IMR-90 (cell line): ENCODE measurements at regions not wholly inside any gene's neighbourhood (a gene's known extent, or its start where the extent isn't known, plus 50 kb on each side); places are given as distances from the start of the nearest gene placed in this dataset.

ENCODE experiments used
- ATAC-seq: fragments of 200-7000 bp; cut with Tn5 transposase; 2 replicates; pipeline ENCODE4 v1.9.1; 2020; ENCODE audit warnings: low read depth, mild to moderate bottlenecking, moderate library complexity
- BruUV-seq: library from RNA; stranded (reverse); fragments of 400-500 nt; replicated peaks from 2 replicates; lab custom pipeline; 2021; lab: Mats Ljungman, UMichigan
- CTCF ChIA-PET: fragments of 300-600 bp; formaldehyde crosslinking; extraction: SDS; loops from one replicate; lab custom pipeline; 2021; ENCODE audit warnings: antibody characterized with exemption; lab: Yijun Ruan, JAX
- POLR2A ChIA-PET: fragments of 300-600 bp; sonication (Branson Sonifier 250); formaldehyde crosslinking; loops from one replicate; lab custom pipeline; 2022; ENCODE audit warnings: antibody characterized with exemption; ENCODE audit not compliant: unreplicated experiment; lab: Charles Lee
- DNase-seq: peaks from one replicate; pipeline ENCODE4 v3.0.0; 2013
- H2AFZ ChIP-seq: replicated peaks from 2 replicates; pipeline ENCODE3; 2013; ENCODE audit warnings: low read length, mild to moderate bottlenecking; ENCODE audit not compliant: poor library complexity
- H2AK5ac ChIP-seq: 2 replicates; pipeline ENCODE4 v1.6.1; 2013; ENCODE audit warnings: low read depth, low read length, inconsistent platforms
- H2AK9ac ChIP-seq: replicated peaks from 2 replicates; pipeline ENCODE3; 2013; ENCODE audit warnings: mild to moderate bottlenecking, low read depth, low read length, moderate library complexity; ENCODE audit not compliant: poor library complexity
- H2BK120ac ChIP-seq: 2 replicates; pipeline ENCODE4 v1.6.1; 2013; ENCODE audit warnings: low read depth, low read length, inconsistent platforms
- H2BK15ac ChIP-seq: 3 replicates; pipeline ENCODE4 v1.6.1; 2013; ENCODE audit warnings: low read depth, low read length, inconsistent platforms
- H2BK20ac ChIP-seq: 2 replicates; pipeline ENCODE4 v1.6.1; 2013; ENCODE audit warnings: low read depth, mild to moderate bottlenecking, inconsistent platforms, low read length, moderate library complexity
- H2BK5ac ChIP-seq: 2 replicates; pipeline ENCODE4 v1.6.1; 2013; ENCODE audit warnings: mild to moderate bottlenecking, low read depth, low read length, inconsistent platforms; ENCODE audit not compliant: poor library complexity, severe bottlenecking
- H3K14ac ChIP-seq: replicated peaks from 2 replicates; pipeline ENCODE4 v1.6.1; 2013; ENCODE audit warnings: low read depth, low read length, inconsistent platforms
- H3K18ac ChIP-seq: 2 replicates; pipeline ENCODE4 v1.6.1; 2013; ENCODE audit warnings: low read depth, low read length, control low read depth
- H3K23ac ChIP-seq: 2 replicates; pipeline ENCODE4 v1.6.1; 2013; ENCODE audit warnings: low read depth, low read length, inconsistent platforms
- H3K27ac ChIP-seq: 2 replicates; pipeline ENCODE4 v1.5.1; 2013; ENCODE audit warnings: mild to moderate bottlenecking, control low read depth, low read length; ENCODE audit not compliant: insufficient read depth
- H3K27me3 ChIP-seq: 2 replicates; pipeline ENCODE4 v1.6.1; 2013; ENCODE audit warnings: low read length; ENCODE audit not compliant: control insufficient read depth, insufficient read depth
- H3K36me3 ChIP-seq: 2 replicates; pipeline ENCODE4 v1.6.1; 2013; ENCODE audit warnings: low read length, mixed read lengths; ENCODE audit not compliant: control insufficient read depth, insufficient read depth
- H3K4ac ChIP-seq: 2 replicates; pipeline ENCODE4 v1.6.1; 2013; ENCODE audit warnings: low read depth, low read length, inconsistent platforms
- H3K4me1 ChIP-seq: 2 replicates; pipeline ENCODE4 v1.6.1; 2013; ENCODE audit warnings: low read length, mixed read lengths; ENCODE audit not compliant: control insufficient read depth, insufficient read depth
- H3K4me2 ChIP-seq: 2 replicates; pipeline ENCODE4 v1.6.1; 2013; ENCODE audit warnings: low read depth, mild to moderate bottlenecking, control low read depth, low read length, moderate library complexity
- H3K4me3 ChIP-seq: 2 replicates; pipeline ENCODE4 v1.5.1; 2013; ENCODE audit warnings: low read depth, mild to moderate bottlenecking, control low read depth, low read length, moderate library complexity; ENCODE audit not compliant: insufficient read depth
- H3K56ac ChIP-seq: 2 replicates; pipeline ENCODE4 v1.6.1; 2013; ENCODE audit warnings: low read length, inconsistent platforms; ENCODE audit not compliant: insufficient read depth; ENCODE audit errors: extremely low read depth
- H3K79me1 ChIP-seq, 2 experiments: 2 replicates each; pipeline ENCODE4 v1.6.1; 2013; ENCODE audit warnings: low read length in 2 of 2, inconsistent platforms in 1 of 2, low read depth in 1 of 2
- H3K9ac ChIP-seq: 2 replicates; pipeline ENCODE4 v1.6.1; 2013; ENCODE audit warnings: low read depth, low read length, control low read depth
- H3K9me1 ChIP-seq: 2 replicates; pipeline ENCODE4 v1.6.1; 2013; ENCODE audit warnings: low read length, inconsistent platforms; ENCODE audit not compliant: insufficient read depth
- H3K9me3 ChIP-seq: 2 replicates; pipeline ENCODE4 v1.6.1; 2013; ENCODE audit warnings: low read length; ENCODE audit not compliant: control insufficient read depth, insufficient read depth
- H4K20me1 ChIP-seq: 2 replicates; pipeline ENCODE4 v1.6.1; 2013; ENCODE audit warnings: low read length, inconsistent platforms; ENCODE audit not compliant: insufficient read depth
- H4K5ac ChIP-seq: 2 replicates; pipeline ENCODE4 v1.6.1; 2013; ENCODE audit warnings: mild to moderate bottlenecking, low read depth, low read length, control low read depth
- H4K8ac ChIP-seq, 2 experiments: 2 replicates each; pipeline ENCODE4 v1.6.1; 2013; ENCODE audit warnings: low read depth in 2 of 2, low read length in 2 of 2, control low read depth in 1 of 2, inconsistent platforms in 1 of 2
- H4K91ac ChIP-seq: 2 replicates; pipeline ENCODE4 v1.6.1; 2013; ENCODE audit warnings: low read depth, low read length, inconsistent platforms; ENCODE audit not compliant: insufficient read depth
- BHLHE40 ChIP-seq: fragments of 150-350 bp; IDR thresholded peaks from 2 replicates; pipeline ENCODE4 v1.6.1; 2016; ENCODE audit warnings: mild to moderate bottlenecking, low read depth, low read length
- CEBPB ChIP-seq: IDR thresholded peaks from 2 replicates; pipeline ENCODE4 v1.6.1; 2012; ENCODE audit warnings: low read depth, low read length, improper control_type of control experiment
- CHD1 ChIP-seq: IDR thresholded peaks from 2 replicates; pipeline ENCODE4 v1.6.1; 2012; ENCODE audit warnings: low read depth, low read length, improper control_type of control experiment
- CTCF ChIP-seq: conservative IDR thresholded peaks from 2 replicates; pipeline ENCODE4 v1.5.1; 2012; ENCODE audit warnings: mild to moderate bottlenecking, low read depth, low read length, improper control_type of control experiment
- ELK1 ChIP-seq: fragments of 150-350 bp; IDR thresholded peaks from 2 replicates; pipeline ENCODE4 v1.6.1; 2016; ENCODE audit warnings: low read depth, mild to moderate bottlenecking, low read length, moderate library complexity, borderline replicate concordance
- MAFK ChIP-seq: IDR thresholded peaks from 2 replicates; pipeline ENCODE4 v1.6.1; 2012; ENCODE audit warnings: low read depth, low read length, improper control_type of control experiment
- MAZ ChIP-seq: IDR thresholded peaks from 2 replicates; pipeline ENCODE4 v1.6.1; 2012; ENCODE audit warnings: low read depth, mild to moderate bottlenecking, low read length, improper control_type of control experiment, moderate library complexity, borderline replicate concordance
- MXI1 ChIP-seq: IDR thresholded peaks from 2 replicates; pipeline ENCODE4 v1.6.1; 2012; ENCODE audit warnings: low read depth, mild to moderate bottlenecking, low read length, moderate library complexity, borderline replicate concordance
- NFE2L2 ChIP-seq: fragments of 150-350 bp; IDR thresholded peaks from 2 replicates; pipeline ENCODE4 v1.6.1; 2016; ENCODE audit warnings: low read depth, mild to moderate bottlenecking, low read length
- POLR2A ChIP-seq: IDR thresholded peaks from 2 replicates; pipeline ENCODE4 v1.6.1; 2012; ENCODE audit warnings: mild to moderate bottlenecking, low read depth, low read length
- RAD21 ChIP-seq: IDR thresholded peaks from 2 replicates; pipeline ENCODE4 v1.6.1; 2012; ENCODE audit warnings: low read length, improper control_type of control experiment
- RCOR1 ChIP-seq: IDR thresholded peaks from 2 replicates; pipeline ENCODE4 v1.6.1; 2012; ENCODE audit warnings: mild to moderate bottlenecking, low read length, improper control_type of control experiment; ENCODE audit not compliant: insufficient replicate concordance
- RFX5 ChIP-seq: IDR thresholded peaks from 2 replicates; pipeline ENCODE4 v1.8.0; 2012; ENCODE audit warnings: low read depth, mild to moderate bottlenecking, low read length, moderate library complexity
- SMC3 ChIP-seq: fragments of 150-350 bp; IDR thresholded peaks from 2 replicates; pipeline ENCODE4 v1.6.1; 2016; ENCODE audit warnings: low read depth, mild to moderate bottlenecking, antibody characterized with exemption, low read length, moderate library complexity
- USF2 ChIP-seq: fragments of 150-350 bp; IDR thresholded peaks from 2 replicates; pipeline ENCODE4 v1.6.1; 2017; ENCODE audit warnings: mild to moderate bottlenecking, antibody characterized with exemption, low read length, low read depth
- WGBS, 2 experiments: methylation state at CpG; one replicate each; pipeline versions ENCODE4 v1.1.5 to v1.1.7; 2013; ENCODE audit warnings: missing lambda C conversion rate in 2 of 2; ENCODE audit not compliant: insufficient read length in 1 of 2; ENCODE audit errors: extremely low coverage in 2 of 2; 5-methylcytosine and 5-hydroxymethylcytosine counted together
- dilution Hi-C: fragments of 300-500 bp; cut with HindIII; formaldehyde crosslinking; loops from one replicate; pipeline ENCODE4 v1.14.3; 2018; ENCODE audit warnings: low sequenced_read_pairs; ENCODE audit not compliant: unreplicated experiment
- in situ Hi-C: fragments of 300-500 bp; cut with MboI; formaldehyde crosslinking; loops from 3 replicates; pipeline ENCODE4 v1.14.3; 2019; ENCODE audit warnings: low sequenced_read_pairs, inconsistent platforms, mixed read lengths
- intact Hi-C: fragments of 100-400 bp; cut with micrococcal nuclease; formaldehyde crosslinking; loops from 2 replicates; pipeline ENCODE4 v1.10.0; 2022

- Histone ChIP-seq H3K9me1 (no peaks in the 10 kb centered on the region), H3K9me3 (peaks cover 2% of the 10 kb centered on the region; the same call in 1 of the 2 replicates), H2AFZ (no peak overlapping the region), H2AK5ac (no peak overlapping the region), H3K18ac (no peak overlapping the region), H4K20me1 (no peaks in the 10 kb centered on the region), H4K5ac (no peak overlapping the region), H4K91ac (no peak overlapping the region), H2BK20ac (no peak overlapping the region), H3K56ac (no peak overlapping the region), H3K4ac (no peak overlapping the region), H2BK15ac (no peak overlapping the region), H3K27ac (no peak overlapping the region), H3K79me1 (no peaks in the 10 kb centered on the region), H3K36me3 (no peaks in the 10 kb centered on the region), H3K9ac (no peak overlapping the region), H2AK9ac (no peak overlapping the region), H4K8ac (no peak overlapping the region), H3K4me2 (no peak overlapping the region), H3K27me3 (no peaks in the 10 kb centered on the region), H2BK120ac (no peak overlapping the region), H3K4me1 (no peaks in the 10 kb centered on the region), H2BK5ac (no peak overlapping the region), H3K4me3 (no peak overlapping the region), H3K23ac (no peak overlapping the region), H3K14ac (no peak overlapping the region)
- in situ Hi-C loops: no loop called here
- intact Hi-C loops: no loop called here
- dilution Hi-C loops: no loop called here
- POLR2A ChIA-PET: interaction anchor here (0.6 kb wide), 1 partner anchor 291 kb away, joined by 3 read pairs; no protein-coding TSS in a partner anchor
- CTCF ChIA-PET: no interaction called here
- TF ChIP-seq USF2 (no peak), MXI1 (no peak), ELK1 (no peak), RAD21 (no peak), CTCF (no peak), BHLHE40 (no peak), NFE2L2 (no peak), POLR2A (no peak), SMC3 (no peak), CHD1 (no peak), RFX5 (no peak), MAFK (no peak), CEBPB (no peak), MAZ (no peak), RCOR1 (no peak)
- WGBS, 2 experiments: no CpG with 5 or more reads among the region's 5 CpGs
- DNase-seq (no peak), ATAC-seq (no peak)
- no TSS peak for BruUV-seq
These were observed 195.4 kb downstream of the FOXO1 start for GRCh38 chr13:40471076-40471475.
